ENCODE measurements at regions not wholly inside any gene's neighbourhood (a gene's known extent, or its start where the extent isn't known, plus 50 kb on each side); places are given as distances from the start of the nearest gene placed in this dataset.

GRCh38 chr1:121515235-121515634 is 330.5 kb downstream of the SRGAP2C start:
- Histone ChIP-seq H3K27me3 (peaks cover 6% of the 10 kb centered on the region), H3K4me3 (replicated peaks in 1 of 3) (no peak overlapping the region), H3K4me1 (peaks cover 9 to 12% of the 10 kb centered on the region in 2 donors), H3K9me3 (no peaks in the 10 kb centered on the region), H3K36me3 (no peaks in the 10 kb centered on the region), H3K27ac (no peak overlapping the region)
- intact Hi-C loops (cut with DNase I), result no loop called here
- TF ChIP-seq, protein P1, sequence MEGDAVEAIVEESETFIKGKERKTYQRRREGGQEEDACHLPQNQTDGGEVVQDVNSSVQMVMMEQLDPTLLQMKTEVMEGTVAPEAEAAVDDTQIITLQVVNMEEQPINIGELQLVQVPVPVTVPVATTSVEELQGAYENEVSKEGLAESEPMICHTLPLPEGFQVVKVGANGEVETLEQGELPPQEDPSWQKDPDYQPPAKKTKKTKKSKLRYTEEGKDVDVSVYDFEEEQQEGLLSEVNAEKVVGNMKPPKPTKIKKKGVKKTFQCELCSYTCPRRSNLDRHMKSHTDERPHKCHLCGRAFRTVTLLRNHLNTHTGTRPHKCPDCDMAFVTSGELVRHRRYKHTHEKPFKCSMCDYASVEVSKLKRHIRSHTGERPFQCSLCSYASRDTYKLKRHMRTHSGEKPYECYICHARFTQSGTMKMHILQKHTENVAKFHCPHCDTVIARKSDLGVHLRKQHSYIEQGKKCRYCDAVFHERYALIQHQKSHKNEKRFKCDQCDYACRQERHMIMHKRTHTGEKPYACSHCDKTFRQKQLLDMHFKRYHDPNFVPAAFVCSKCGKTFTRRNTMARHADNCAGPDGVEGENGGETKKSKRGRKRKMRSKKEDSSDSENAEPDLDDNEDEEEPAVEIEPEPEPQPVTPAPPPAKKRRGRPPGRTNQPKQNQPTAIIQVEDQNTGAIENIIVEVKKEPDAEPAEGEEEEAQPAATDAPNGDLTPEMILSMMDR (IDR thresholded peaks at IDR 0.05), result no peak
- TF ChIP-seq POLR2A (IDR thresholded peaks at IDR 0.05), result no peak
- 94 to 98% methylated on average over 2 of the region's 2 CpGs for WGBS, 2 donors
- DNase-seq, result no peak

DNA sequence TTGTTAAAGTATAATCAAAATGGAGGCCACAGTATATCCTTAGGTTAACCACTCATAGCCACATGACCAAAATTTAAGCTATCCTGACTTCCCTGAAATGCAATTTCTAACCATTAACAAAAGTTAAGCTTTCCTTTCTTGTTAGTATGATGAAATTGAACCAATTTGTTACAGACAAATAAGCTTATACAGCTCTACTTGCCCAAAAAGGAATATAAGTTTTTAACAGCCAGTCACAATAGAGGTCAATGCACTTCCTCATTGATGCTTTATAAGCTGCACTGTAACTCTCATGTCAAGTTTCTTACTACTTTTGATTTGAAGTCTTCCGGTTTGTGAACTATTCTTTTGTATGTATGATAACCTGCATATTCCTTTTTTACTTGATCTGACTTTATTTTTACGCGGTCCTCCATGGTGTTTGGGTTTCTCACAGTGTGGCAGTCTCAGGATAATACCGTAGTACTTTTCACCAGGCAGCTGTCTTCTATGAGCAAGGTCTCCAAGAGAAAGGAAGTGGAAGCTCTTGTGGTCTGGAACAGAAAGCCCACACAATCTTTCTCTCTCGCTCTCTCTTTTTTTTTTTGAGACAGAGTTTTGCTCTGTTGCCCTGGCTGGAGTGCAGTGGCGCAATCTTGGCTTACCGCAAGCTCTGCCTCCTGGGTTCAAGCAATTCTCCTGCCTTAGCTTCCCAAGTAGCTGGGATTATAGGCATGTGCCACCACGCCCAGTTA is 331.6 kb downstream of the SRGAP2C start:
- Histone ChIP-seq H3K4me3 (replicated peaks in 1 of 3) (no peak overlapping the region), H3K27ac (no peak overlapping the region), H3K36me3 (no peaks in the 10 kb centered on the region), H3K4me1 (peaks cover 10 to 12% of the 10 kb centered on the region in 2 donors), H3K9me3 (no peaks in the 10 kb centered on the region), H3K27me3 (peaks cover 6% of the 10 kb centered on the region)
- TF ChIP-seq, protein P1 (IDR thresholded peaks at IDR 0.05), result no peak
- TF ChIP-seq POLR2A (IDR thresholded peaks at IDR 0.05), result no peak
- no peak for DNase-seq
- intact Hi-C loops (cut with DNase I), result no loop called here
- WGBS, 2 donors, result 78 to 87% methylated on average over 7 to 8 of the region's 8 CpGs

GRCh38 chr1:121517586-121518230 is 332.9 kb downstream of the SRGAP2C start:
- H3K9me3 ChIP-seq, result no peaks in the 10 kb centered on the region
- no peak overlapping the region for H3K4me3 ChIP-seq (replicated peaks in 1 of 3)
- peaks cover 12 to 18% of the 10 kb centered on the region in 2 donors for H3K4me1 ChIP-seq
- peaks cover 6% of the 10 kb centered on the region for H3K27me3 ChIP-seq
- intact Hi-C loops (cut with DNase I), result no loop called here
- WGBS, 2 donors, result 89 to 91% methylated on average over 9 of the region's 9 CpGs
- no peak for DNase-seq
- TF ChIP-seq POLR2A (IDR thresholded peaks at IDR 0.05), result no peak
- TF ChIP-seq, protein P1 (IDR thresholded peaks at IDR 0.05), result no peak
- H3K36me3 ChIP-seq, result no peaks in the 10 kb centered on the region
- H3K27ac ChIP-seq, result no peak overlapping the region

GRCh38 chr1:121518726-121519041 is 333.9 kb downstream of the SRGAP2C start:
- intact Hi-C loops (cut with DNase I), result no loop called here

More at GRCh38 chr1:121518726-121519041, 333.9 kb downstream of the SRGAP2C start:
- peaks cover 12 to 18% of the 10 kb centered on the region in 2 donors for H3K4me1 ChIP-seq
- peaks cover 6% of the 10 kb centered on the region for H3K27me3 ChIP-seq
- H3K27ac ChIP-seq, result no peak overlapping the region
- DNase-seq, result no peak
- H3K9me3 ChIP-seq, result no peaks in the 10 kb centered on the region
- H3K4me3 ChIP-seq (replicated peaks in 1 of 3), result peak overlapping the region in 1 of 3 donors; percentile 34
- 19 to 33% methylated on average over 8 of the region's 8 CpGs for WGBS, 2 donors
- no peak for TF ChIP-seq POLR2A (IDR thresholded peaks at IDR 0.05)
- TF ChIP-seq, protein P1 (IDR thresholded peaks at IDR 0.05), result no peak
- no peaks in the 10 kb centered on the region for H3K36me3 ChIP-seq

Measured in thyroid gland (tissue), 4 donors.